Neural cell (in vitro differentiated cells): ENCODE measurements at regions not wholly inside any gene's neighbourhood (a gene's known extent, or its start where the extent isn't known, plus 50 kb on each side); places are given as distances from the start of the nearest gene placed in this dataset.

Experiments
- H2AFZ ChIP-seq: fragments of 200-600, 300-800 bp; sonication (generic), shearing (Covaris generic); 2 replicates; pipeline ENCODE4 v1.6.0; 2014; ENCODE audit warnings: low read depth, mild to moderate bottlenecking, antibody characterized with exemption, low read length, moderate library complexity
- H3F3A ChIP-seq: fragments of 200-600 bp; shearing (Covaris generic); 2 replicates; pipeline ENCODE4 v1.6.1; 2016; ENCODE audit warnings: mild to moderate bottlenecking, moderate library complexity, mixed read lengths, antibody characterized with exemption, low read length; ENCODE audit not compliant: insufficient read depth, poor library complexity, severe bottlenecking
- H3K27ac ChIP-seq: fragments of 200-600, 300-800 bp; sonication (generic), shearing (Covaris generic); 2 replicates; pipeline ENCODE4 v1.5.1; 2014; ENCODE audit warnings: mild to moderate bottlenecking, low read length, moderate library complexity
- H3K27me3 ChIP-seq: fragments of 300-800, 200-600 bp; sonication (generic), shearing (Covaris generic); 2 replicates; pipeline ENCODE4 v1.6.0; 2014; ENCODE audit warnings: mild to moderate bottlenecking, low read depth, low read length, moderate library complexity; ENCODE audit not compliant: insufficient read depth
- H3K36me3 ChIP-seq: fragments of 300-800, 200-600 bp; sonication (generic), shearing (Covaris generic); 2 replicates; pipeline ENCODE4 v1.5.1; 2014; ENCODE audit warnings: mild to moderate bottlenecking, antibody characterized with exemption, low read length, moderate library complexity; ENCODE audit not compliant: insufficient read depth
- H3K4me2 ChIP-seq: fragments of 300-800, 200-600 bp; sonication (generic), shearing (Covaris generic); 2 replicates; pipeline ENCODE4 v1.6.0; 2014; ENCODE audit warnings: mild to moderate bottlenecking, low read length
- H3K4me3 ChIP-seq: fragments of 300-800, 200-600 bp; sonication (generic), shearing (Covaris generic); 2 replicates; pipeline ENCODE4 v1.5.1; 2014; ENCODE audit warnings: mild to moderate bottlenecking, low read length, moderate library complexity
- H3K79me2 ChIP-seq: fragments of 200-600 bp; shearing (Covaris generic); replicated peaks from 2 replicates; pipeline ENCODE4 v1.6.0; 2014; ENCODE audit warnings: mild to moderate bottlenecking, low read length, moderate library complexity; ENCODE audit not compliant: insufficient read depth
- H3K9ac ChIP-seq: fragments of 300-800, 200-600 bp; sonication (generic), shearing (Covaris generic); 2 replicates; pipeline ENCODE4 v1.6.1; 2016; ENCODE audit warnings: mild to moderate bottlenecking, low read length, mixed read lengths
- H3K9me2 ChIP-seq: fragments of 200-600 bp; shearing (Covaris generic); 2 replicates; pipeline ENCODE4 v1.6.1; 2016; ENCODE audit warnings: mild to moderate bottlenecking, low read length, mixed read lengths; ENCODE audit not compliant: insufficient read depth
- H3K9me3 ChIP-seq: fragments of 200-600, 300-800 bp; sonication (generic), shearing (Covaris generic); 2 replicates; pipeline ENCODE4 v1.6.1; 2016; ENCODE audit warnings: mild to moderate bottlenecking, mixed run types, low read length, moderate library complexity, mixed read lengths
- H4K20me1 ChIP-seq: fragments of 200-600 bp; shearing (Covaris generic); 2 replicates; pipeline ENCODE4 v1.6.1; 2016; ENCODE audit warnings: mild to moderate bottlenecking, mixed run types; ENCODE audit not compliant: insufficient read depth
- EP300 ChIP-seq: fragments of 450-650 bp; conservative IDR thresholded peaks from 2 replicates; pipeline ENCODE4 v1.6.1; 2014; ENCODE audit warnings: antibody characterized with exemption, mild to moderate bottlenecking, moderate library complexity; ENCODE audit not compliant: poor library complexity, severe bottlenecking
- EZH2 ChIP-seq: fragments of 200-600, 300-800 bp; shearing (Covaris generic), sonication (generic); IDR thresholded peaks from 2 replicates; pipeline ENCODE4 v1.6.1; 2014; ENCODE audit warnings: antibody characterized with exemption, low read length, borderline replicate concordance, mild to moderate bottlenecking; ENCODE audit not compliant: insufficient read depth, poor library complexity, severe bottlenecking
- MXI1 ChIP-seq: fragments of 450-650 bp; conservative IDR thresholded peaks from 2 replicates; pipeline ENCODE4 v1.6.1; 2014; ENCODE audit warnings: antibody characterized with exemption, mild to moderate bottlenecking; ENCODE audit not compliant: poor library complexity, severe bottlenecking
- POLR2AphosphoS5 ChIP-seq: IDR thresholded peaks from 2 replicates; pipeline ENCODE4 v1.6.1; 2012
- RAD21 ChIP-seq: fragments of 450-650 bp; conservative IDR thresholded peaks from 2 replicates; pipeline ENCODE4 v1.6.1; 2014; ENCODE audit warnings: antibody characterized with exemption, mild to moderate bottlenecking, moderate library complexity
- SMC3 ChIP-seq: fragments of 450-650 bp; conservative IDR thresholded peaks from 2 replicates; pipeline ENCODE4 v1.6.1; 2014; ENCODE audit warnings: antibody characterized with exemption, mild to moderate bottlenecking, moderate library complexity; ENCODE audit not compliant: poor library complexity
- TAF1 ChIP-seq: IDR thresholded peaks from 2 replicates; pipeline ENCODE4 v1.6.1; 2012; ENCODE audit warnings: low read depth
- TF ChIP-seq, protein P1 (sequence below): fragments of 450-650 bp; IDR thresholded peaks from 2 replicates; pipeline ENCODE4 v1.5.1; 2014; ENCODE audit warnings: antibody characterized with exemption, mild to moderate bottlenecking, moderate library complexity; ENCODE audit not compliant: poor library complexity, severe bottlenecking
- TF ChIP-seq, protein P2 (sequence below): IDR thresholded peaks from 2 replicates; pipeline ENCODE4 v1.6.1; 2012; ENCODE audit warnings: borderline replicate concordance

DNA sequence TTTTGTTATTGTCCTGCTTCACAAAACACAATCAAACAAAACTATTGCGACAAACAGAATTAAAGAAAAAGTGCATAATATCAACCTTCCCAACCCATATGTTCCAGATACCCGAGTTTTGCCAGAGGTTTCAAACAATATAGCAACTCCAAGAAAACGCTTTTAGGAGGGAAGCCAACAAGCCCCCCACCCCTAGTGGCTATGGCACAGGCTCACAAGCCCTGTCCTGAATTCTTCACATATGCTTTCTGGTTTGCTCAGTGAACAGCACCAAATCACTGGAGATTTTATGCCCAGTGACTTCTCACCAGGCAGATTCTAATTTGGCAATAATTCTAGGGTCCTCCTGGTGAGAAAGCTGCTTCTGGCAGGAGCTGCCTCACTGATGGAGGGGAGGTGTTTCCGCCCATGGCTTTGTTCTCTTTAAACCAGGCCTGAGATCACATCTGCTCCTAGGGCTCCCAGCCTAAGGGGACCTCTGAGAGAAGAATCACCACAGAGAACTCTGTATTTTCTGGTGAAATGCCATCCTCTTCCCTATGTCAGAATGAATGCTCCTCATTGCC, 1982.4 kb downstream of the EFNA5 start:
- Histone ChIP-seq H4K20me1 (no peaks in the 10 kb centered on the region), H3K9ac (no peak overlapping the region), H3K4me3 (no peak overlapping the region), H3K27ac (no peak overlapping the region), H3K36me3 (no peaks in the 10 kb centered on the region), H3K79me2 (no peaks in the 10 kb centered on the region), H3K9me3 (no peaks in the 10 kb centered on the region), H3K27me3 (no peaks in the 10 kb centered on the region), H3F3A (no peaks in the 10 kb centered on the region), H3K9me2 (no peaks in the 10 kb centered on the region), H2AFZ (no peak overlapping the region), H3K4me2 (no peak overlapping the region)
- no peak for TF ChIP-seq EP300
- no peak for TF ChIP-seq SMC3
- TF ChIP-seq, protein P1, sequence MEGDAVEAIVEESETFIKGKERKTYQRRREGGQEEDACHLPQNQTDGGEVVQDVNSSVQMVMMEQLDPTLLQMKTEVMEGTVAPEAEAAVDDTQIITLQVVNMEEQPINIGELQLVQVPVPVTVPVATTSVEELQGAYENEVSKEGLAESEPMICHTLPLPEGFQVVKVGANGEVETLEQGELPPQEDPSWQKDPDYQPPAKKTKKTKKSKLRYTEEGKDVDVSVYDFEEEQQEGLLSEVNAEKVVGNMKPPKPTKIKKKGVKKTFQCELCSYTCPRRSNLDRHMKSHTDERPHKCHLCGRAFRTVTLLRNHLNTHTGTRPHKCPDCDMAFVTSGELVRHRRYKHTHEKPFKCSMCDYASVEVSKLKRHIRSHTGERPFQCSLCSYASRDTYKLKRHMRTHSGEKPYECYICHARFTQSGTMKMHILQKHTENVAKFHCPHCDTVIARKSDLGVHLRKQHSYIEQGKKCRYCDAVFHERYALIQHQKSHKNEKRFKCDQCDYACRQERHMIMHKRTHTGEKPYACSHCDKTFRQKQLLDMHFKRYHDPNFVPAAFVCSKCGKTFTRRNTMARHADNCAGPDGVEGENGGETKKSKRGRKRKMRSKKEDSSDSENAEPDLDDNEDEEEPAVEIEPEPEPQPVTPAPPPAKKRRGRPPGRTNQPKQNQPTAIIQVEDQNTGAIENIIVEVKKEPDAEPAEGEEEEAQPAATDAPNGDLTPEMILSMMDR, result no peak
- no peak for TF ChIP-seq RAD21
- TF ChIP-seq MXI1, result no peak
- TF ChIP-seq TAF1, result no peak
- TF ChIP-seq, protein P2, sequence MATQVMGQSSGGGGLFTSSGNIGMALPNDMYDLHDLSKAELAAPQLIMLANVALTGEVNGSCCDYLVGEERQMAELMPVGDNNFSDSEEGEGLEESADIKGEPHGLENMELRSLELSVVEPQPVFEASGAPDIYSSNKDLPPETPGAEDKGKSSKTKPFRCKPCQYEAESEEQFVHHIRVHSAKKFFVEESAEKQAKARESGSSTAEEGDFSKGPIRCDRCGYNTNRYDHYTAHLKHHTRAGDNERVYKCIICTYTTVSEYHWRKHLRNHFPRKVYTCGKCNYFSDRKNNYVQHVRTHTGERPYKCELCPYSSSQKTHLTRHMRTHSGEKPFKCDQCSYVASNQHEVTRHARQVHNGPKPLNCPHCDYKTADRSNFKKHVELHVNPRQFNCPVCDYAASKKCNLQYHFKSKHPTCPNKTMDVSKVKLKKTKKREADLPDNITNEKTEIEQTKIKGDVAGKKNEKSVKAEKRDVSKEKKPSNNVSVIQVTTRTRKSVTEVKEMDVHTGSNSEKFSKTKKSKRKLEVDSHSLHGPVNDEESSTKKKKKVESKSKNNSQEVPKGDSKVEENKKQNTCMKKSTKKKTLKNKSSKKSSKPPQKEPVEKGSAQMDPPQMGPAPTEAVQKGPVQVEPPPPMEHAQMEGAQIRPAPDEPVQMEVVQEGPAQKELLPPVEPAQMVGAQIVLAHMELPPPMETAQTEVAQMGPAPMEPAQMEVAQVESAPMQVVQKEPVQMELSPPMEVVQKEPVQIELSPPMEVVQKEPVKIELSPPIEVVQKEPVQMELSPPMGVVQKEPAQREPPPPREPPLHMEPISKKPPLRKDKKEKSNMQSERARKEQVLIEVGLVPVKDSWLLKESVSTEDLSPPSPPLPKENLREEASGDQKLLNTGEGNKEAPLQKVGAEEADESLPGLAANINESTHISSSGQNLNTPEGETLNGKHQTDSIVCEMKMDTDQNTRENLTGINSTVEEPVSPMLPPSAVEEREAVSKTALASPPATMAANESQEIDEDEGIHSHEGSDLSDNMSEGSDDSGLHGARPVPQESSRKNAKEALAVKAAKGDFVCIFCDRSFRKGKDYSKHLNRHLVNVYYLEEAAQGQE, result no peak
- no peak for TF ChIP-seq EZH2
- TF ChIP-seq POLR2AphosphoS5, result no peak

DNA sequence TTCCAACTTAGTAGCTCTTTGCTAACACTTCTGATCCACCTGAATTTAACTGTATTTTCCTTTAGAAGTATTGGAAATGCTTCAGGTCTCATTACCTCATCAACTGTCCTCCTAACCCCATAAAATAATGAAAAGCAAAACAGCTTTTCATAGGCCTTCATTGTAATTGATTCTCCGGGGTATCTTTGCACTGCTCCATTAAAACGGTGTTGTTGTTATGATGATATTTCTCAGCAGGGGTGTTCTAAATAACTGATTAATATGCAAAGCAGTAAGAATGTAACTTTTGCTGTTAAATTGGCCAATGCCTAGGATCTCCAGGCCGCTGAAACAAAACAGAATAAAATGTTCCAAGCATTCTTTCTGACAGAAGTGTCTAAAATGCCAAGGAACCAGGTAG, 1983.2 kb downstream of the EFNA5 start:
- TF ChIP-seq, protein P1, result no peak
- no peak for TF ChIP-seq POLR2AphosphoS5
- no peak for TF ChIP-seq SMC3
- TF ChIP-seq EZH2, result no peak
- TF ChIP-seq RAD21, result no peak
- TF ChIP-seq, protein P2, result no peak
- TF ChIP-seq EP300, result no peak
- no peak for TF ChIP-seq TAF1
- no peak for TF ChIP-seq MXI1
- no peaks in the 10 kb centered on the region for H3K9me2 ChIP-seq
- H3K27ac ChIP-seq, result no peak overlapping the region
- no peaks in the 10 kb centered on the region for H3K36me3 ChIP-seq
- no peaks in the 10 kb centered on the region for H3F3A ChIP-seq
- no peak overlapping the region for H3K4me3 ChIP-seq
- H3K79me2 ChIP-seq, result no peaks in the 10 kb centered on the region
- no peaks in the 10 kb centered on the region for H3K27me3 ChIP-seq
- H2AFZ ChIP-seq, result no peak overlapping the region
- H4K20me1 ChIP-seq, result no peaks in the 10 kb centered on the region
- no peak overlapping the region for H3K4me2 ChIP-seq
- H3K9me3 ChIP-seq, result no peaks in the 10 kb centered on the region
- H3K9ac ChIP-seq, result no peak overlapping the region
